Cardiac fibroblast (primary cell): ENCODE measurements at regions not wholly inside any gene's neighbourhood (a gene's known extent, or its start where the extent isn't known, plus 50 kb on each side); places are given as distances from the start of the nearest gene placed in this dataset.

Experiments used
- DNase-seq, 2 donors: peaks; one replicate each; pipeline versions ENCODE4 v3.0.0 to v3.0.0-alpha.2; 2010; ENCODE audit warnings: low read depth in 2 of 2
- H3K4me3 ChIP-seq, 2 donors: replicated peaks in 1 of 2; 1 replicate in 1 of 2; 2 replicates in 1 of 2; pipeline ENCODE4 v1.5.1; 2011; ENCODE audit warnings: low read depth in 2 of 2, low read length in 2 of 2, mild to moderate bottlenecking in 2 of 2, moderate library complexity in 1 of 2
- TF ChIP-seq, protein P1 (sequence below): IDR thresholded peaks from one replicate; pipeline ENCODE4 v1.5.1; 2011; ENCODE audit warnings: low read depth, mild to moderate bottlenecking, low read length, inconsistent platforms

DNA sequence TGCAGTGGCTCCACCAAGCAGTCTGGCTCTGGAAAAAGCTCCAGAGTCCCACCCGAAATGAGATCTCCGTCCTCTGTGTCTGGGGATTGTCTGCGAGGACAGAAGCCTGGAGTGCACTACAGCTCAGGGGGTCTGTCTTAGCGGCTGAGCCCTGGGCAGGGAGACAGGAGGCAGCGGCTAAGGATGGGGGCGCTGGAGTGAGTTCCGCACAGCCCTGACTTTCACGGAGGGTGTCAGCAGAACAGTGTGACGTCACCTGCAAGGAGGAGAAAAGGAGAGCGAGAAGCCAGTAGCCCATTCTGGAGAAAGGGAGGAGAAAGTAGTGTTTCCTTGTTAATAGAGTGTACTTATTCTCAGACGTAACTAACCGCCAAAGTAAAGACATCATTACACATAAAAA is 97.6 kb downstream of the FAM50B start:
- TF ChIP-seq, protein P1, sequence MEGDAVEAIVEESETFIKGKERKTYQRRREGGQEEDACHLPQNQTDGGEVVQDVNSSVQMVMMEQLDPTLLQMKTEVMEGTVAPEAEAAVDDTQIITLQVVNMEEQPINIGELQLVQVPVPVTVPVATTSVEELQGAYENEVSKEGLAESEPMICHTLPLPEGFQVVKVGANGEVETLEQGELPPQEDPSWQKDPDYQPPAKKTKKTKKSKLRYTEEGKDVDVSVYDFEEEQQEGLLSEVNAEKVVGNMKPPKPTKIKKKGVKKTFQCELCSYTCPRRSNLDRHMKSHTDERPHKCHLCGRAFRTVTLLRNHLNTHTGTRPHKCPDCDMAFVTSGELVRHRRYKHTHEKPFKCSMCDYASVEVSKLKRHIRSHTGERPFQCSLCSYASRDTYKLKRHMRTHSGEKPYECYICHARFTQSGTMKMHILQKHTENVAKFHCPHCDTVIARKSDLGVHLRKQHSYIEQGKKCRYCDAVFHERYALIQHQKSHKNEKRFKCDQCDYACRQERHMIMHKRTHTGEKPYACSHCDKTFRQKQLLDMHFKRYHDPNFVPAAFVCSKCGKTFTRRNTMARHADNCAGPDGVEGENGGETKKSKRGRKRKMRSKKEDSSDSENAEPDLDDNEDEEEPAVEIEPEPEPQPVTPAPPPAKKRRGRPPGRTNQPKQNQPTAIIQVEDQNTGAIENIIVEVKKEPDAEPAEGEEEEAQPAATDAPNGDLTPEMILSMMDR = no peak
- DNase-seq = peak in 1 of 2 donors; percentile 27
- peak overlapping the region in 1 of 2 donors; percentile 15 for H3K4me3 ChIP-seq

DNA sequence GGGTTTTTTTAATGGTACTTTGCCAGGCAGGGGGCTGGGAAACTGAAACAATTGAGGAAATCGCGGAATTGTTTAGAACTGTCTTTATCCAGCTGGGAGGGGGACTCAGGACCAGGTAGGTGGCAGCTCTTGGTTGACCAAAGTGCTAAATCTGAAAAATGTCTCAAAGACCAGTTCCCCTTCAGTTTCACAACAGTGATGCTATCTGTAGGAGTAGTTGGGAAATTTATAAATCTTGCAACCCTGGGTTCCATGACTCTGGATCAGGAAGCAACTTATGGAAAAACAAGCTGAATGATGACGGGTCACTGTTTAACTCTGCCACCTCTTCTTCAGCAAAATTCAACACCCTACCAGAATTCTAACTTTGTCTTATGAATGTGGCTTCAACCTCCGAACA is 99.7 kb downstream of the FAM50B start:
- no peak for DNase-seq
- H3K4me3 ChIP-seq = no peak overlapping the region
- TF ChIP-seq, protein P1 = no peak

DNA sequence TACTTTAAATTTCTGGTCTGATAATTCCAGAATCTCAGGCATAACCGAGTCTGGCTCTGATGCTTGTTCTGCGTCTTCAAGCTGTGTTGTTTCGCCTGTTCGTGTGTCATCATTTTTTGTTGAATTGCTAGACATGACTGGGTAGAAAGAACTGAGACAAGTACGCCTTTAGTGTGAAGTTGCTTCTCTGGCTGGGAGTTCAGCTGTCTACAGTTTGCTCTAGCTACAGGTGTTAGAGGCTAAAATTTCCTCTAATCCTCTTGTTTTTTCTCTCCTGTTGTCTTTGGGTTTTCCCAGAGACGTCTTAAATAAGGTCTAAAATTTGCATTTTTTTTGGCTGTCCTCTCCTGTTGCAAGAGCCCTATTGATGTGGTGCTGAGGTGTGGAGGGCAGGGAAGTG is 100.3 kb downstream of the FAM50B start:
- H3K4me3 ChIP-seq = no peak overlapping the region
- no peak for DNase-seq
- TF ChIP-seq, protein P1 = no peak

DNA sequence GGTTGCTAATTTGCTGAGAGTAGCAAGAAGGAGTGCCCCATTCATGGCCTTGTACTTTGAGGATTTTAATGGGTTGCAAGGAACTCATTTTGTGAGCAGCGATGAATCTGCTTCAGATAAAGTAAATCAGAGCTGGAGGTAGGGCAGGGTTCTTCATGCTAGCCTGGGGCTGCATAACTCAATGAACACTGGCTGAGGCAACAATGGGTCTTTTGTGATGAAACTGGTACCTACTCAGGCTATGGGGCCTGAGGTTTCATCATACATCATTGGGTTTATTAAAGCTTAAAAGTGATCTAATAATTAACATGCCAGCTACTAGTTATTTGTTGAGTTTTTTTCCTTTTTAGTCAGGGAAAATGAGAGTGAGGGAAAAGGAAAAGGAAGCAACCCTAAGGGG is 106.9 kb downstream of the FAM50B start:
- no peak for DNase-seq
- H3K4me3 ChIP-seq = no peak overlapping the region
- TF ChIP-seq, protein P1 = no peak

DNA sequence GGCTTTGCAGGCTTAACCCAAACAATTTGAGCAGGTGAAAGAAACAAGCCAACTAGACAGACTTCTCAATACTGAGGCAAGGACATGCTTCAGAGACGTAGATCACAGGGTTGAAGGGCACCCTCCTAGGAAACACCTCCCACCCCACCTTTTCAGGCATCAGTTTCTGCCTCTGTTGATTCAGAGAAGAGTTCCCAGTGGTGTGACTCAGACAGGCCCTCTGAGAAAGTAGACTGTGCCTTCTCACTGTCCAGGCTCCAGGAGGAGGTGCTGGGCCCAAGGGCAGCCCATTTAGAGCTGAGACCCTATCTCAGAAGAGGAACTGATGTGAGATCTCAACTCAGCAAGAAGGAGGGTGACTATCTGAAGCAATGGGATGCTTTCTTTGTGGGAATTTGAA is 108.1 kb downstream of the FAM50B start:
- peak in 1 of 2 donors; percentile 24 for DNase-seq
- TF ChIP-seq, protein P1 = no peak
- H3K4me3 ChIP-seq = no peak overlapping the region

DNA sequence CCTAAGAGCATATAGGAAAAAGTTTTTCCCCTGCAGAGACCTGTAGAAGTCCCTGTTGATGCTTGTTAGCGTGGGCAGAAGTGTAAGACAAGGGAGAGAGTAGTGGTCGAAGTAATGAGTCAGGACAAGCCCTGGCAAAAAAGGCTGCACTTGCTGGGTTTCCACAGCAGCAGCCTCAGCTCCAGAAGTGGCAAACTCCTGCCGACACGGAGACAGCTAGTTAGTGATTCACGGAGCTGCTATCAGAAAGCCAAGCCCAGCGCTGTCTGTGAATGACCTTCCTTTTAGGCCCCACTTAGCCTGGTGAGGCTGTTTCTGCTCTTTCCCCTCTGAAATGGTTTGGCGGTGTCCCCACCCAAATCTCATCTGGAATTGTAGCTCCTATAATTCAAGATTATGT is 109.1 kb downstream of the FAM50B start:
- H3K4me3 ChIP-seq = no peak overlapping the region
- TF ChIP-seq, protein P1 = no peak
- DNase-seq = no peak

DNA sequence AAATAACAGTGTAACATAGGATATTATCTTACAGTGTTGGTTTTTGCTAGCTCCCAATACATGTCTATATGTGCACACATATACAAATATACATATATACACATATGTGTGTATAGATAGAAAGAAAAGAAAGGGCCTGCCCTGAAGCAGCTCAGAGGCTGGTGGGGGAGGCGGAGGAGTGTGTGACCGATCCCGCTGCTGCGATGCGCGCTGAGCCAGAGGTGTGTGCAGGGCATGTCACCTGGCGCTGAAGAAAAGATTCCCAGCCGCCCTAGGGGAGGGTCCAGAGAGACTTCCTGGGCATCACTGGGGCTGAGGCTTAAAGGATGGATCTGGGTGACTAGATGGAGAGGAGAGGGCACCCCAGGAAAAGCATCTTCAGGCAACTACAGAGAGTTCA is 110.2 kb downstream of the FAM50B start:
- TF ChIP-seq, protein P1 = no peak
- no peak overlapping the region for H3K4me3 ChIP-seq
- DNase-seq = no peak
